IPS-20b (cell line): ENCODE measurements at regions not wholly inside any gene's neighbourhood (a gene's known extent, or its start where the extent isn't known, plus 50 kb on each side); places are given as distances from the start of the nearest gene placed in this dataset.

Experiments used
- H3K27ac ChIP-seq: one replicate; pipeline ENCODE4 v1.5.1; 2013; ENCODE audit warnings: low read length
- H3K27me3 ChIP-seq: 2 replicates; pipeline ENCODE4 v1.6.1; 2013; ENCODE audit warnings: mild to moderate bottlenecking, low read length, inconsistent platforms; ENCODE audit not compliant: insufficient read depth
- H3K36me3 ChIP-seq: 2 replicates; pipeline ENCODE4 v1.6.1; 2013; ENCODE audit warnings: low read depth, mild to moderate bottlenecking, inconsistent platforms, low read length, moderate library complexity; ENCODE audit not compliant: insufficient read depth
- H3K4me1 ChIP-seq: 2 replicates; pipeline ENCODE4 v1.6.1; 2013; ENCODE audit warnings: mild to moderate bottlenecking, control low read depth, inconsistent platforms, low read length, moderate library complexity; ENCODE audit not compliant: insufficient read depth
- H3K4me3 ChIP-seq: 2 replicates; pipeline ENCODE4 v1.5.1; 2013; ENCODE audit warnings: mild to moderate bottlenecking, low read length, inconsistent platforms
- H3K9ac ChIP-seq: 2 replicates; pipeline ENCODE4 v1.6.1; 2013; ENCODE audit warnings: low read depth, mild to moderate bottlenecking, inconsistent platforms, low read length, moderate library complexity
- H3K9me3 ChIP-seq: 2 replicates; pipeline ENCODE4 v1.6.1; 2013; ENCODE audit warnings: mild to moderate bottlenecking, low read depth, low read length, inconsistent platforms; ENCODE audit not compliant: insufficient read depth

DNA sequence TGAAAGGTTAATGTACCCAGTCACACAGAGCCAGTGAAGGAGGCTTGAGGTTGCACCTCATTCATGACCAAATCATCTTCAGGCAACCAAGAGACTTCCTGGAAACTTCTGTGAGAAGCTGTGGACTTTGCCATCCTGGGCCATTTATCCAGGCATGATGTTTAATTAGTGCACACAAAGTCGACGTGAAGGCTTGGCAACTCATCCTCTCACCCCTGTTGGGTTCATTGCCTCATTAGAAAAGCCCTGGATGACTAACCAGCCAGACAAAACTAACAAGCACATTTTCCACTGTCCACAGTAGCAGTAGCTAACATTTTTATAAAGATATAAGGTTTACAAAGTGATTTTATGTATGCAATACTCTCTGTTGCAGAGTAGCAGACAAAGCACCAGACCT lies 65.7 kb upstream of the ZNF462 start:
- no peak overlapping the region for H3K9ac ChIP-seq
- no peaks in the 10 kb centered on the region for H3K9me3 ChIP-seq
- H3K27ac ChIP-seq: no peak overlapping the region
- peaks cover 3% of the 10 kb centered on the region; the same call in 1 of the 2 replicates for H3K4me1 ChIP-seq
- H3K4me3 ChIP-seq: no peak overlapping the region
- no peaks in the 10 kb centered on the region for H3K27me3 ChIP-seq
- no peaks in the 10 kb centered on the region for H3K36me3 ChIP-seq

DNA sequence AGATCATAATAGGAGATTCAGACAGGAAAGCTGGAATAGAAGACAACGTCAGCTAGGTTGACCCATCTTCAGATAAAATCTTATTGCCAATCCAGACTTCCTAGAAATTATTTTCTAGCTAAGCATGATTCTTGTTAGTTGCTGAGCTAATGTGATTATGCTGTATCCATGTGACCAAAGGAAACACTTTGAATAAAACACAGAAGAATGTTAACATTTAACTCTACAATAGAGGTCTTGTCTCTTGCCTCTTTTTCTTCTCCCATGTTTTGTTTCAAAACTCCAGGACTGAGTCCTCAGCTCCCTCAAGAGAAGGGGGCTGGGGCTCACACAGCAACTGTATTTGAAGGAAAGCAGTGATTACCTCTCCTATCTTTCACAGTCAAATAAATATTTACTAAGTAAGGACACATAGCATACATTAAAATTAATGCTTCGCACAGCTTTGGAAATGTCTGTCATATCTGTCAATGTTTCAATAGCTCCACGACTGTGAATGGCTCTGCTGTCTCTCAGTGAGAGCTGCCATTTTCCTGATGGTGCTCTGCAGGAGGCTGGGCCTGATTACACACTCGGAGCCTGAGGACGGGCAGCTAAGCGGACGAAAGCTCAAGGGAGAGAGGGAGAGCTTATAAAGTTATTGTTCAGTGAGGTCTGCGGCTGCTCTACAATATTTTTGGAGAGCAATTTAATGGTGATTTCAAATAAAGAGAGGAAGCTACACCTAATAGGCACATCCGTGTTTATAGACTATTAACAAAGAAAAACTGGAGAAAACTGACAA lies 64.8 kb upstream of the ZNF462 start:
- H3K4me3 ChIP-seq: no peak overlapping the region
- H3K4me1 ChIP-seq: peaks cover 3% of the 10 kb centered on the region; the same call in 1 of the 2 replicates
- H3K36me3 ChIP-seq: no peaks in the 10 kb centered on the region
- no peak overlapping the region for H3K9ac ChIP-seq
- H3K27me3 ChIP-seq: no peaks in the 10 kb centered on the region
- H3K27ac ChIP-seq: no peak overlapping the region
- H3K9me3 ChIP-seq: no peaks in the 10 kb centered on the region

GRCh38 chr9:106799152-106799551 lies 63.8 kb upstream of the ZNF462 start:
- no peak overlapping the region for H3K9ac ChIP-seq
- H3K9me3 ChIP-seq: no peaks in the 10 kb centered on the region
- H3K27ac ChIP-seq: no peak overlapping the region
- no peaks in the 10 kb centered on the region for H3K36me3 ChIP-seq
- H3K4me1 ChIP-seq: peaks cover 3% of the 10 kb centered on the region; the same call in 1 of the 2 replicates
- no peaks in the 10 kb centered on the region for H3K27me3 ChIP-seq
- no peak overlapping the region for H3K4me3 ChIP-seq

DNA sequence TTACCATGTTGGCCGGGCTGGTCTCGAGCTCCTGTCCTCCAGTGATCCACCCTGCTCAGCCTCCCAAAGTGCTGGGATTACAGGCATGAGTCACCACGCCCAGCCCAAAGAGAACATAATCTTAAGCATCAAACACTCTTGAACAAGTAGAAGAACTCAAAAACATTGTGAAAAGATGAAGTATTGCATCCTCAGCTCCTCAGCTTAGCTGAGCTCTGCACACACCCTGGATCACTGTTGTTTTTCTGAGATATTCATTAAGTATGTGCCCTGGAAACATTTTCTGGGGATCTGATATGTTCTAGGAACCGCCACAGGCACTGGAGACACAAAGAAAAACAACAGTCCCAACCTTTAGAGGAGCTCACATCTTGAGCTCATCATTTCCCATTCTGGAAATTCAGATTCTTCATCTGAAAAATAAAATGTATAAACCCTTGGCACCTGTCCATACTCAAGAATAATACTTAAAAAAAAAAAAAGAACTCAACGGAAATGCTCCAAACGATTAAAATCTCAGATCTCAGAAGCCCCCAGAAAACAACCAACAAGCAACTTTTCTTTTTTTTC lies 62.2 kb upstream of the ZNF462 start:
- no peak overlapping the region for H3K9ac ChIP-seq
- no peaks in the 10 kb centered on the region for H3K9me3 ChIP-seq
- H3K4me3 ChIP-seq: no peak overlapping the region
- no peak overlapping the region for H3K27ac ChIP-seq
- H3K36me3 ChIP-seq: no peaks in the 10 kb centered on the region
- no peaks in the 10 kb centered on the region for H3K27me3 ChIP-seq
- peaks cover 3% of the 10 kb centered on the region; the same call in 1 of the 2 replicates for H3K4me1 ChIP-seq

GRCh38 chr9:106801816-106802215 lies 61.1 kb upstream of the ZNF462 start:
- Histone ChIP-seq H3K9ac (no peak overlapping the region), H3K4me1 (peaks cover 3% of the 10 kb centered on the region; the same call in 1 of the 2 replicates), H3K4me3 (no peak overlapping the region), H3K9me3 (no peaks in the 10 kb centered on the region), H3K27ac (no peak overlapping the region), H3K27me3 (no peaks in the 10 kb centered on the region), H3K36me3 (no peaks in the 10 kb centered on the region)
